ENCODE measurements at regions not wholly inside any gene's neighbourhood (a gene's known extent, or its start where the extent isn't known, plus 50 kb on each side); places are given as distances from the start of the nearest gene placed in this dataset.

GRCh38 chr7:137172105-137172590 lies 171.4 kb downstream of the PTN start:
- DNase-seq (ENCODE audit: low spot score) = no peak

GRCh38 chr7:137169282-137169698 lies 174.2 kb downstream of the PTN start:
- DNase-seq (ENCODE audit: low spot score) = peak; percentile 68

GRCh38 chr7:137167609-137168008 lies 175.9 kb downstream of the PTN start:
- no peak for DNase-seq (ENCODE audit: low spot score)

- DNase-seq (ENCODE audit: low spot score) = no peak
Measured at GRCh38 chr7:137166363-137166762, 177.2 kb downstream of the PTN start.

- DNase-seq (ENCODE audit: low spot score) = no peak
Measured at GRCh38 chr7:137165786-137166185, 177.7 kb downstream of the PTN start.

GRCh38 chr7:137165241-137165640 lies 178.3 kb downstream of the PTN start:
- DNase-seq (ENCODE audit: low spot score) = no peak

GRCh38 chr7:137164251-137164650 lies 179.3 kb downstream of the PTN start:
- DNase-seq (ENCODE audit: low spot score) = no peak

- DNase-seq (ENCODE audit: low spot score) = no peak
Measured at GRCh38 chr7:137160236-137160635, 183.3 kb downstream of the PTN start.

GRCh38 chr7:137157256-137157655 lies 186.3 kb downstream of the PTN start:
- DNase-seq (ENCODE audit: low spot score) = no peak

- no peak for DNase-seq (ENCODE audit: low spot score)
Measured at GRCh38 chr7:137151690-137152052, 191.9 kb downstream of the PTN start.

- DNase-seq (ENCODE audit: low spot score) = no peak
Measured at GRCh38 chr7:137151041-137151689, 192.4 kb downstream of the PTN start.

- DNase-seq (ENCODE audit: low spot score) = no peak
Measured at GRCh38 chr7:137147338-137147720, 196.2 kb downstream of the PTN start.

GRCh38 chr7:137146552-137147337 lies 196.8 kb downstream of the PTN start:
- DNase-seq (ENCODE audit: low spot score) = peak; percentile 60

- peak; percentile 71 for DNase-seq (ENCODE audit: low spot score)
Measured at GRCh38 chr7:137146012-137146455, 197.5 kb downstream of the PTN start.

GRCh38 chr7:137142376-137142775 lies 201.2 kb downstream of the PTN start:
- DNase-seq (ENCODE audit: low spot score) = no peak

- DNase-seq (ENCODE audit: low spot score) = no peak
Measured at GRCh38 chr7:137135654-137136350, 207.7 kb downstream of the PTN start.

GRCh38 chr7:137130751-137131158 lies 212.8 kb downstream of the PTN start:
- DNase-seq (ENCODE audit: low spot score) = peak; percentile 59

GRCh38 chr7:137129025-137129424 lies 214.5 kb downstream of the PTN start:
- no peak for DNase-seq (ENCODE audit: low spot score)

- no peak for DNase-seq (ENCODE audit: low spot score)
Measured at GRCh38 chr7:137127806-137128205, 215.7 kb downstream of the PTN start.

- DNase-seq (ENCODE audit: low spot score) = no peak
Measured at GRCh38 chr7:137127058-137127457, 216.5 kb downstream of the PTN start.

- no peak for DNase-seq (ENCODE audit: low spot score)
Measured at GRCh38 chr7:137122145-137122544, 221.4 kb downstream of the PTN start.

- DNase-seq (ENCODE audit: low spot score) = peak; percentile 32
Measured at GRCh38 chr7:137120690-137121089, 222.8 kb downstream of the PTN start.

- no peak for DNase-seq (ENCODE audit: low spot score)
Measured at GRCh38 chr7:137110535-137110934, 233.0 kb downstream of the PTN start.
